Spinal cord (tissue), 9 donors: ENCODE measurements at regions not wholly inside any gene's neighbourhood (a gene's known extent, or its start where the extent isn't known, plus 50 kb on each side); places are given as distances from the start of the nearest gene placed in this dataset.

Experiments
- DNase-seq, 6 donors: peaks; one replicate each; pipeline versions ENCODE4 v3.0.0 to v3.0.0-alpha.2; 2013 to 2015; ENCODE audit warnings: low spot score in 6 of 6, low read depth in 4 of 6
- H3K27ac ChIP-seq: one replicate; pipeline ENCODE4 v1.5.1; 2013; ENCODE audit warnings: low read depth, low read length, control low read depth
- H3K27me3 ChIP-seq: one replicate; pipeline ENCODE4 v1.6.1; 2013; ENCODE audit warnings: low read length; ENCODE audit not compliant: control insufficient read depth, insufficient read depth
- H3K36me3 ChIP-seq: one replicate; pipeline ENCODE4 v1.6.1; 2013; ENCODE audit warnings: low read length; ENCODE audit not compliant: control insufficient read depth, insufficient read depth
- H3K4me1 ChIP-seq: one replicate; pipeline ENCODE4 v1.6.1; 2013; ENCODE audit warnings: low read length; ENCODE audit not compliant: control insufficient read depth, insufficient read depth
- H3K4me3 ChIP-seq: one replicate; pipeline ENCODE4 v1.5.1; 2013; ENCODE audit warnings: low read depth, low read length, control low read depth
- H3K9me3 ChIP-seq: one replicate; pipeline ENCODE4 v1.6.1; 2013; ENCODE audit warnings: low read length; ENCODE audit not compliant: control insufficient read depth, insufficient read depth
- WGBS: methylation state at CpG from one replicate; pipeline ENCODE4 v1.1.5; 2013; ENCODE audit warnings: missing lambda C conversion rate; ENCODE audit not compliant: insufficient coverage; 5-methylcytosine and 5-hydroxymethylcytosine counted together
- donor health status: healthy.

DNA sequence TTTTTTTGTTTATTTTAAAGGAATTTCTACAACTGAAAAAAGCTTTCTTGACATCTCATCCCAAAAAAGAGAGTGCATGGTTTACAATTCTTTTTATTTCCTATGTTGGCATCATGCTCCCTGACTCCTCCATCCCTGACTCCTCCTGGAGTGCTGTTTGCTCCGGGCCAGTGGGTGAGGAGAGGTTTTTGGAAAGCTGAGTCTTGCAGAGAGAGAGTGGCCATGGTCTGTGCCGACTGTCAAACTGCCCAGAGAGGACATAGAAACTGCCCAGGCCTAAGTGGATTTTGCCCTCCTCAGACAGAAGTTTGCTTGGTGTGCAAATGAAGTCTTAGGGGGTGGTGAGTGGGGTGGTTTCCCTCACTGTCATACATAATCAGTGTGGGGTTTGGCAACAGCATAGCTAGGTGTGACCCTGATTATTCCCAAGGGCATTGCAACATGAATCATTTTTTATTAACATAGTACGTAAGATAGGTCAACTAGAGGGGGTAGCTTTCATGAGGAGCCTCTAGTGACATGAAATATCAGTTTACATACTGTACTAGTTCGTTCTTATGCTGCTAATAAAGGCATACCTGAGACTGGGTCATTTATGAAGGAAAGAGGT, 179.8 kb upstream of the UBL3 start:
- no peak for DNase-seq
- Histone ChIP-seq H3K27me3 (no peaks in the 10 kb centered on the region), H3K9me3 (no peaks in the 10 kb centered on the region), H3K4me1 (peaks cover 3% of the 10 kb centered on the region), H3K4me3 (no peak overlapping the region), H3K27ac (no peak overlapping the region), H3K36me3 (no peaks in the 10 kb centered on the region)
- WGBS: 50% methylated on average over 1 of the region's 4 CpGs

DNA sequence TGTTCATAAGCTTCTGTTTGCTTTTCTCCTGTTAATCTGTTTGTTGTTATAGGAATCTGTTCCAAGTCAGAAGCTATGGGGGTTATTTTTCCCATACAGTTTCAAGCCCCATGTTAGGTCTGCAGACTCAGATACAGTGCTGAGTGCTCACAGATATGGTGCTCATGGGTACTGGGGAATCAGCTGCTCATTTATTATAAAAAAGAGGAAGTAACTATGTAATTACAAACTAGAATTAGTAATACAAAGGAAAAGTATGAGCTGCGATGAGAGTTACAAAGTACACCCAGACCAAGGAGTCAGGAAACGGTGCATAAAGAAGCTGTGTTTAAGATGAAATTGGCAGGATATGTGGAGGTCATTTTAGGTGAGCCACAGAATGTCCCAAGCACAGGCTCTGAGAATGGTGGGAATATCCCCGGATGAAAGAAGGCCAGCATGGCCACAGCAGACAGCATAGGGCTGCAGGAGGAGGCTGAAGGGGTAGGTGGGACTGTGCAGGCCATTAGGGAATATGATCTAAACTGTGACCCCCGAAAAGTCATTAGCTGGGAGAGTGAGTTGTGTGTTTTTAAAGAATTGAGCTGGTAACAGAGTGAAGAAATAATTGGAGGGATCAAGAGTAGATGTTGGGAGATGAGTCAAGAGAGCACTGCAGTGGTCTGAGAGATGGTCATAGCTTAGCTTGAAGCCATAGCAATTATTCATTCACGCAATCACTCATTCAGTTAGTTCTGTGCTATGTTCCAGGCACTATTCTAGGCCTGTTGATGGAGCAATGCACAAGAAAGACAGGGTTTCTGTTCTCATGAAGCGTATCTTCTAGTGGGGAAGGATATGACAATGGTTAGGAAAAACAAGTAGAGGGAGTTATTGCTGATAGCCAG, 177.4 kb upstream of the UBL3 start:
- DNase-seq: no peak
- Histone ChIP-seq H3K27ac (no peak overlapping the region), H3K36me3 (no peaks in the 10 kb centered on the region), H3K4me1 (no peaks in the 10 kb centered on the region), H3K27me3 (no peaks in the 10 kb centered on the region), H3K9me3 (no peaks in the 10 kb centered on the region), H3K4me3 (no peak overlapping the region)
- 84% methylated on average over 6 of the region's 6 CpGs for WGBS

DNA sequence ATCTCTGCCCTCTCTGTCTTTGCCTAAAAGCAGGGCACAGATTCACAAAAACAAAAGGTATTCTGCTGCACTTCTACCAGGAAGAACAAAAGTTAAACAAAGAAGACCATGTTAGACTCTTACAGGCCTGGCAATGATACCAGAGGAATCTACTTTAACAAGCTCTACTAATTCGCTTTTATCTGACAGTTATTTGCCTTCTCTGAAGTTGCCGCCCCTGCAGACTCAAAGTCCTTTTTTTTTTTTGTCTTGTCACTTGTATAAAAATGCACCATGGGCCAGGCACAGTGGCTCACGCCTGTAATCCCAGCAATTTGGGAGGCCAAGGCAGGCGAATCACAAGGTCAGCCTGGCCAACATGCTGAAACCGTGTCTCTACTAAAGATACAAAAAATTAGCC, 176.5 kb upstream of the UBL3 start:
- Histone ChIP-seq H3K9me3 (no peaks in the 10 kb centered on the region), H3K27ac (no peak overlapping the region), H3K27me3 (no peaks in the 10 kb centered on the region), H3K4me1 (peaks cover 4% of the 10 kb centered on the region), H3K4me3 (no peak overlapping the region), H3K36me3 (no peaks in the 10 kb centered on the region)
- DNase-seq: no peak
- WGBS: 93% methylated on average over 5 of the region's 5 CpGs

DNA sequence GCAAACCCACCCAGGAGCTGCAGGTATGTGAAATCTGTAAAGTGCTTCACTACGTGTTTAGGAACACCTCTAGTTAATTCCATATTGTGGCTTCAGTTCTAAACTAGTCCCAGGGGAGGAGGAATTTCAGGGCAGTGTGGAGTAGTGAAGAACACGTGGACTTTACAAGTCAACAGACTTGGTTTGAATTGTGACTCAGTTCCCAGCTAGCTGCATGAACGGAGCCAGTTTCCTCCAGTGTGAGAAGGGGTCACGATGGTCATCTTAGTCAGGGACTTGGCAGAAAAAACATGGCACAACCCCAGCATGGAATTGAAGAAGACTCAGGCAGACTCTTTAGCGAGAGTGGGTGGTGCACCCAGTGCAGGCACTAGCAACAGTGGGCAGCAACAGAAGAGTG, 175.7 kb upstream of the UBL3 start:
- no peaks in the 10 kb centered on the region for H3K36me3 ChIP-seq
- H3K4me3 ChIP-seq: no peak overlapping the region
- no peak overlapping the region for H3K27ac ChIP-seq
- peaks cover 5% of the 10 kb centered on the region for H3K4me1 ChIP-seq
- WGBS: 88% methylated on average over 4 of the region's 5 CpGs
- DNase-seq: no peak
- H3K27me3 ChIP-seq: no peaks in the 10 kb centered on the region
- no peaks in the 10 kb centered on the region for H3K9me3 ChIP-seq

DNA sequence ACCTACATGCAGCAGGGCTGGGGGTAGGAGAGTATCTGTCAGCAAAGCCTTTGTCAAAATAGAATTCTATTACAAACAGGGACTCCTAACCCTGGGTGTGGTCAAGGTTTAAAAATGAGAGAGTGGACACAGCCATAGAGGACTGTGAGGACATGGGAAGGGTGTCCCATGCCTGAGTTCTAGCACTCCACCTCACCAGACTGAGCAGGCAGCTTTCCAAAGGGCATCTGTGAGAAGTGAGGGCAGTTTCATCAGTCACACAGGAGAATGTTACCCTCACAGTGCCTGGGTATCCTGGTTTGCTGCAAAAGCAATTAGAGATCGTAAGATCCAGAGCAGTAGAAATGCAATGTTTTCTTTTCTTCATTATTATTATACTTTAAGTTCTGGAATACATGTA, 174.9 kb upstream of the UBL3 start:
- no peak for DNase-seq
- Histone ChIP-seq H3K27me3 (no peaks in the 10 kb centered on the region), H3K36me3 (no peaks in the 10 kb centered on the region), H3K9me3 (no peaks in the 10 kb centered on the region), H3K4me1 (peaks cover 8% of the 10 kb centered on the region), H3K27ac (no peak overlapping the region), H3K4me3 (no peak overlapping the region)
- no CpG with 5 or more reads among the region's 1 CpG for WGBS

DNA sequence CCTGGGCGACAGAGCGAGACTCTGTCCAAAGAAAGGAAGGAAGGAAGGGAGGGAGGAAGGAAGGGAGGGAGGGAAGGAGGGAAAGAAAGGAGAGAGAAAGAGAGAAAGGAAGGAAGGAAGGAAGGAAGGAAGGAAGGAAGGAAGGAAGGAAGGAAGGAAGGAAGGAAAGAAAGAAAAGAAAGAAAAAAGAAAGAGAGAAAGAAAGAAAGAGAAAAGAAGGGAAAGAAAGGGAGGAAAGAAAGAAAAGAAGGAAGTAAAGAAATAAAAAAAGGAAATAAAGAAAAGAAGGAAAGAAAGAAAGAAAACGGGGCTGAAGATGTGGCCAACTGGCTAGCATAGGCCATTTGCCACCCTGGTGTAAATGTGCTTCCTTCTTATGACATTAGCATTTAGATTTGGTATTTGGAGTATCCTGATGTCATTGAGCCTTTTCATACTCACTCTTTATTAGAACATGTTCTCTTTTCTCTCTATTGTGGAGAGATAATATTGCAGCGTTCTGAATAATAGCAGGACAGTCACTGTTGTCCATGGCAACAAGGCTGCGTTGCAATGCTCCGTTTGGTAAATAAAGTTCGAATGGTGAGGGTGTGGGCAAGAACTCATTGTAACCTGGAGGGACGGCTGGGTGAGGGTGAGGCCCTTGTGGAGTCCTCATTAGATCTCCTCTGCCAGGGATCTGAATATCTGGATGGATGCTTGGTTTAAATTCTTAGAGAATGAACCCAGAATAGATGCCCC, 173.9 kb upstream of the UBL3 start:
- 65% methylated on average over 4 of the region's 8 CpGs for WGBS
- Histone ChIP-seq H3K4me1 (peaks cover 13% of the 10 kb centered on the region), H3K4me3 (no peak overlapping the region), H3K27me3 (no peaks in the 10 kb centered on the region), H3K9me3 (no peaks in the 10 kb centered on the region), H3K27ac (no peak overlapping the region), H3K36me3 (no peaks in the 10 kb centered on the region)
- peak in 1 of 6 donors; percentile 65 for DNase-seq

DNA sequence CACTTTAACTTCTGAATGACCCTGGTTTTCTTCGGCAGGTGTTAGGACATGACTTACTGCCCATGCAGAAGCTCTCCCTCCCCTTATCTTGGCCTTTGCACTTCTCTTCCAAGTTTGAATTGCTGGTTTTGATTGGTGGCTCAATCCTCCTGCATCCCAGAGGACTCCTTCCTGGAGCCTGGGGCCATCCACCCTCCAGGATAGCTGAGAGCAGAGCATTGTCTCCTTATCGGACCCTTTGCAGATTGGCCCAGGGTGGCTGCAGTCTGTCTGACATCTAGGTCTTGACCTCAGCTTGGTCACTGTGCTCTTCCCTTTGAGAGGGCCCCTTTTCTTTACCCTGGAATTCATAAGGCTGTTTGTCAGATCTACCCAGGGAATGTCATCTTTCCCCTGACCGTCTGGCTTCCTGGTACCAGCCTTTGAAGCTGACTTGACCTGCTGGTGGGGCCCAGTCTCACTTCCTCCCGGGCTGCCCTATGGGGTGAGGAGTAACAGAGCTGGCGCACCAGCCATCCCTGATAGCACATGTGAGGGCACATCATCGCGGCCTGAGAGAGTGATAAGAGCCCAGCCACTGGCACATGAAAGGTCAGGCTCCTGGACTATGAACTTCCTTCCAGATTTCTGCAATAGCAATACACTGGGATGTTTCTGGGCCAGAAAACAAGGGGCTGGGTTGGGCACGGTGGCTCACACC, 172.9 kb upstream of the UBL3 start:
- Histone ChIP-seq H3K9me3 (no peaks in the 10 kb centered on the region), H3K27me3 (no peaks in the 10 kb centered on the region), H3K4me3 (no peak overlapping the region), H3K36me3 (no peaks in the 10 kb centered on the region), H3K4me1 (peaks cover 13% of the 10 kb centered on the region), H3K27ac (no peak overlapping the region)
- DNase-seq: no peak
- WGBS: 91% methylated on average over 8 of the region's 8 CpGs

DNA sequence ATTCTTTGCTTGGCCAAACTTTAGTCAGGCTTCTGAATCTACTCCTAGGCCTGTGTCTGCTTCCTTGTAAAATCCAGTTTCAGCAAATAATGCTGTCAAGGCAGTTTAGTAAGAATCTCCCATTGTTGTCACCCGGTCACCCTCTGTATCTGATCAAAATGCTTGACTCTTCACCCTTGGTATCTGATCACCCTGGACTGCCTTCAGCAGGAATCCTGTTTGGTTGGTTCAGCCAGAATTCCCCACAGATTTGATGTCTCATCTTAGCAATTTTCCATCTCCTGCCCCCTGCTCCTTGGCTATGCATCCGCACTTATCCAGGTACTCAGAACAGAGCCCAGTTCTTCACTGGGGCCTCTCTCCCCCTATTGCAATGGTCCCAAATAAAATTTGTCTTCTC, 172.4 kb upstream of the UBL3 start:
- WGBS: 100% methylated on average over 2 of the region's 2 CpGs
- H3K4me1 ChIP-seq: peaks cover 16% of the 10 kb centered on the region
- no peaks in the 10 kb centered on the region for H3K36me3 ChIP-seq
- H3K9me3 ChIP-seq: no peaks in the 10 kb centered on the region
- no peak for DNase-seq
- no peaks in the 10 kb centered on the region for H3K27me3 ChIP-seq
- no peak overlapping the region for H3K27ac ChIP-seq
- no peak overlapping the region for H3K4me3 ChIP-seq

DNA sequence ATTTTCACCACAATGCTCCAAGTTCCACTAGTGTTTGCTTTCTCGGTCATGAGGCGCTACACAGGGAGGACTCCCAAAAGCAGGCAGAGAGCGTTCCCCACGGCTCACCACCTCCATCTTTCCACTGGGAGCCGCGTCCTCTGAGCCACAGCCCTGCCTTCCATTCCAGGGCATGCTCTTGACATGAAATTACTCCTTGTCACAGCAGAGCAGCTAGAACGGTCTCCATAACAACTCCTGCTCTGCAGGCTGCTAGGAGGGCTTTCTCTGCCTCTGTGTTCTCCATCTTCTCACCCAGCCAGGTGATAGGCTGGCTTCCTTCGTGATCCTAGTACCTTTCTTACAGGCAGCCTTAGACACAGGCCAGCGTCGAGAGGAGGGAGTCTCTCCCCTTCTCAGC, 171.8 kb upstream of the UBL3 start:
- H3K27ac ChIP-seq: no peak overlapping the region
- H3K4me3 ChIP-seq: no peak overlapping the region
- DNase-seq: no peak
- H3K36me3 ChIP-seq: no peaks in the 10 kb centered on the region
- H3K27me3 ChIP-seq: no peaks in the 10 kb centered on the region
- peaks cover 16% of the 10 kb centered on the region for H3K4me1 ChIP-seq
- 77% methylated on average over 10 of the region's 10 CpGs for WGBS
- H3K9me3 ChIP-seq: no peaks in the 10 kb centered on the region
